HL-60 (cell line): ENCODE measurements at regions not wholly inside any gene's neighbourhood (a gene's known extent, or its start where the extent isn't known, plus 50 kb on each side); places are given as distances from the start of the nearest gene placed in this dataset.

ENCODE experiments used
- GABPA ChIP-seq: IDR thresholded peaks from 2 replicates; pipeline ENCODE4 v1.6.1; 2012; ENCODE audit warnings: low read depth
- POLR2AphosphoS5 ChIP-seq: IDR thresholded peaks from 2 replicates; pipeline ENCODE4 v1.6.1; 2012; ENCODE audit warnings: low read depth
- TF ChIP-seq, protein P1 (sequence below): IDR thresholded peaks from one replicate; pipeline ENCODE4 v1.5.1; 2011; ENCODE audit warnings: low read length, control low read depth, inconsistent platforms; ENCODE audit not compliant: insufficient read depth
- TF ChIP-seq, protein P2 (sequence below): IDR thresholded peaks from 2 replicates; pipeline ENCODE4 v1.6.1; 2012; ENCODE audit warnings: low read depth; ENCODE audit not compliant: insufficient replicate concordance

DNA sequence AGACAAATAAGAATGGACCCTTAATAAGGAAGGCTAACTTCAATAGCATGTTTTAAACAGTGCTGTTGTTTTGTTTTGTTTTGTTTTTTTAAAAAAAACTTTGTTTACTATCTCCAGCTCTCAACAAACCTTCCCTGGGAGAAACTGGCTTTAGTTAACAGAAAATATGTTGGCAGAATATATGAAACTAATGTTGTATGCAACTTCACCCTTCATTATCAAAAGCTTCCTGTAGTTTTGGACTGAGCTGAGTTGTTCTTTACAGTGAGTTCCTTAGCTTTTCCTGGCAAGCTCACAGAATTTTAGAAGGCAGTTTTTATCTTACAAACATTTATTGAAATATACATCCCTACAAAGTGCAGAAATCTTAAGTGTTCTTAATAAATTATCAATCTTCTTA, 2480.7 kb upstream of the PCDH20 start:
- TF ChIP-seq, protein P1, sequence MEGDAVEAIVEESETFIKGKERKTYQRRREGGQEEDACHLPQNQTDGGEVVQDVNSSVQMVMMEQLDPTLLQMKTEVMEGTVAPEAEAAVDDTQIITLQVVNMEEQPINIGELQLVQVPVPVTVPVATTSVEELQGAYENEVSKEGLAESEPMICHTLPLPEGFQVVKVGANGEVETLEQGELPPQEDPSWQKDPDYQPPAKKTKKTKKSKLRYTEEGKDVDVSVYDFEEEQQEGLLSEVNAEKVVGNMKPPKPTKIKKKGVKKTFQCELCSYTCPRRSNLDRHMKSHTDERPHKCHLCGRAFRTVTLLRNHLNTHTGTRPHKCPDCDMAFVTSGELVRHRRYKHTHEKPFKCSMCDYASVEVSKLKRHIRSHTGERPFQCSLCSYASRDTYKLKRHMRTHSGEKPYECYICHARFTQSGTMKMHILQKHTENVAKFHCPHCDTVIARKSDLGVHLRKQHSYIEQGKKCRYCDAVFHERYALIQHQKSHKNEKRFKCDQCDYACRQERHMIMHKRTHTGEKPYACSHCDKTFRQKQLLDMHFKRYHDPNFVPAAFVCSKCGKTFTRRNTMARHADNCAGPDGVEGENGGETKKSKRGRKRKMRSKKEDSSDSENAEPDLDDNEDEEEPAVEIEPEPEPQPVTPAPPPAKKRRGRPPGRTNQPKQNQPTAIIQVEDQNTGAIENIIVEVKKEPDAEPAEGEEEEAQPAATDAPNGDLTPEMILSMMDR = no peak
- no peak for TF ChIP-seq POLR2AphosphoS5
- no peak for TF ChIP-seq GABPA
- TF ChIP-seq, protein P2, sequence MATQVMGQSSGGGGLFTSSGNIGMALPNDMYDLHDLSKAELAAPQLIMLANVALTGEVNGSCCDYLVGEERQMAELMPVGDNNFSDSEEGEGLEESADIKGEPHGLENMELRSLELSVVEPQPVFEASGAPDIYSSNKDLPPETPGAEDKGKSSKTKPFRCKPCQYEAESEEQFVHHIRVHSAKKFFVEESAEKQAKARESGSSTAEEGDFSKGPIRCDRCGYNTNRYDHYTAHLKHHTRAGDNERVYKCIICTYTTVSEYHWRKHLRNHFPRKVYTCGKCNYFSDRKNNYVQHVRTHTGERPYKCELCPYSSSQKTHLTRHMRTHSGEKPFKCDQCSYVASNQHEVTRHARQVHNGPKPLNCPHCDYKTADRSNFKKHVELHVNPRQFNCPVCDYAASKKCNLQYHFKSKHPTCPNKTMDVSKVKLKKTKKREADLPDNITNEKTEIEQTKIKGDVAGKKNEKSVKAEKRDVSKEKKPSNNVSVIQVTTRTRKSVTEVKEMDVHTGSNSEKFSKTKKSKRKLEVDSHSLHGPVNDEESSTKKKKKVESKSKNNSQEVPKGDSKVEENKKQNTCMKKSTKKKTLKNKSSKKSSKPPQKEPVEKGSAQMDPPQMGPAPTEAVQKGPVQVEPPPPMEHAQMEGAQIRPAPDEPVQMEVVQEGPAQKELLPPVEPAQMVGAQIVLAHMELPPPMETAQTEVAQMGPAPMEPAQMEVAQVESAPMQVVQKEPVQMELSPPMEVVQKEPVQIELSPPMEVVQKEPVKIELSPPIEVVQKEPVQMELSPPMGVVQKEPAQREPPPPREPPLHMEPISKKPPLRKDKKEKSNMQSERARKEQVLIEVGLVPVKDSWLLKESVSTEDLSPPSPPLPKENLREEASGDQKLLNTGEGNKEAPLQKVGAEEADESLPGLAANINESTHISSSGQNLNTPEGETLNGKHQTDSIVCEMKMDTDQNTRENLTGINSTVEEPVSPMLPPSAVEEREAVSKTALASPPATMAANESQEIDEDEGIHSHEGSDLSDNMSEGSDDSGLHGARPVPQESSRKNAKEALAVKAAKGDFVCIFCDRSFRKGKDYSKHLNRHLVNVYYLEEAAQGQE = no peak
